HEK293 (cell line): ENCODE measurements at regions not wholly inside any gene's neighbourhood (a gene's known extent, or its start where the extent isn't known, plus 50 kb on each side); places are given as distances from the start of the nearest gene placed in this dataset.

Experiments used
- CTCF ChIP-seq: fragments of 450-650 bp; formaldehyde crosslinking; IDR thresholded peaks from 2 replicates; pipeline ENCODE4 v1.5.1; 2016; ENCODE audit warnings: missing biosample characterization, missing genetic modification characterization
- ELK4 ChIP-seq: IDR thresholded peaks from 2 replicates; pipeline ENCODE4 v1.6.1; 2011; ENCODE audit warnings: mild to moderate bottlenecking, low read depth, low read length, borderline replicate concordance
- HOXA7 ChIP-seq: sonication (generic); formaldehyde crosslinking; IDR thresholded peaks from 2 replicates; pipeline ENCODE4 v1.8.1; 2022; ENCODE audit warnings: missing genetic modification reagents, borderline replicate concordance
- INSM2 ChIP-seq: fragments of 450-650 bp; formaldehyde crosslinking; IDR thresholded peaks from 2 replicates; pipeline ENCODE4 v1.5.1; 2016; ENCODE audit warnings: missing biosample characterization, missing genetic modification characterization
- KLF7 ChIP-seq: fragments of 450-650 bp; formaldehyde crosslinking; IDR thresholded peaks from 2 replicates; pipeline ENCODE4 v1.5.1; 2016; ENCODE audit warnings: missing biosample characterization, missing genetic modification characterization, borderline replicate concordance
- TCF7L2 ChIP-seq: IDR thresholded peaks from 2 replicates; pipeline ENCODE4 v1.6.1; 2011; ENCODE audit warnings: low read depth, mild to moderate bottlenecking, inconsistent platforms, low read length, moderate library complexity, borderline replicate concordance
- YY1 ChIP-seq: fragments of 450-650 bp; formaldehyde crosslinking; IDR thresholded peaks from 2 replicates; pipeline ENCODE4 v1.5.1; 2018; ENCODE audit warnings: missing biosample characterization, missing genetic modification characterization
- ZNF202 ChIP-seq: fragments of 450-650 bp; formaldehyde crosslinking; IDR thresholded peaks from 2 replicates; pipeline ENCODE4 v1.5.1; 2016; ENCODE audit warnings: missing biosample characterization, missing genetic modification characterization, borderline replicate concordance
- ZNF335 ChIP-seq: fragments of 450-650 bp; formaldehyde crosslinking; conservative IDR thresholded peaks from 2 replicates; pipeline ENCODE4 v1.5.1; 2016; ENCODE audit warnings: missing biosample characterization, missing genetic modification characterization
- ZNF623 ChIP-seq: fragments of 450-650 bp; formaldehyde crosslinking; IDR thresholded peaks from 2 replicates; pipeline ENCODE4 v1.5.1; 2016; ENCODE audit warnings: missing biosample characterization, missing genetic modification characterization
- ZNF677 ChIP-seq: fragments of 450-650 bp; IDR thresholded peaks from 2 replicates; pipeline ENCODE4 v1.5.0; 2018; ENCODE audit warnings: missing biosample characterization, mild to moderate bottlenecking, missing genetic modification characterization, moderate library complexity
- ZNF76 ChIP-seq: fragments of 450-650 bp; formaldehyde crosslinking; IDR thresholded peaks from 2 replicates; pipeline ENCODE4; 2016; ENCODE audit warnings: low read depth, missing biosample characterization, missing genetic modification characterization, borderline replicate concordance

GRCh38 chr21:41070284-41070683 lies 97.7 kb upstream of the BACE2 start:
- TF ChIP-seq ZNF76 (tag by site-specific recombination) (no peak), CTCF (tag by site-specific recombination) (no peak), ZNF677 (tag by site-specific recombination) (no peak), ELK4 (no peak), ZNF335 (tag by site-specific recombination) (no peak), ZNF623 (tag by site-specific recombination) (no peak), ZNF202 (tag by site-specific recombination) (no peak), TCF7L2 (no peak), INSM2 (no peak), YY1 (tag by site-specific recombination) (no peak), HOXA7 (CRISPR knock-in tag) (no peak), KLF7 (no peak)
